A549 (cell line): ENCODE measurements at regions not wholly inside any gene's neighbourhood (a gene's known extent, or its start where the extent isn't known, plus 50 kb on each side); places are given as distances from the start of the nearest gene placed in this dataset.

ENCODE experiments used
- ATAC-seq, 2 experiments: fragments of 200-7000 bp in 1 of 2; fragments of >200 bp in 1 of 2; cut with Nextera tagmentation in 1 of 2; cut with Tn5 transposase in 1 of 2; 3 replicates each; pipeline versions ENCODE4 v1.8.0 to v1.9.1; 2018 to 2020; ENCODE audit warnings: mild to moderate bottlenecking in 1 of 2, moderate library complexity in 1 of 2
- CTCF ChIA-PET: fragments of 300-600 bp; sonication (Branson Sonifier 250); formaldehyde crosslinking; extraction: SDS; loops from one replicate; lab custom pipeline; 2021; ENCODE audit warnings: antibody characterized with exemption, inconsistent platforms; lab: Yijun Ruan, JAX
- POLR2A ChIA-PET: fragments of 350-600 bp; formaldehyde crosslinking; extraction: SDS; loops from one replicate; lab custom pipeline; 2021; ENCODE audit warnings: antibody characterized with exemption, inconsistent platforms; lab: Yijun Ruan, JAX
- DNase-seq, 2 experiments: peaks; one replicate each; pipeline versions ENCODE4 v3.0.0 to v3.0.0-alpha.2; 2011 to 2016; ENCODE audit warnings: low read depth in 1 of 2, low spot score in 1 of 2
- FAIRE-seq: peaks from 2 replicates; lab custom pipeline; 2011; peaks lifted over from hg19 to GRCh38; lab: Jason Lieb, UNC
- H3K27ac ChIP-seq, 2 experiments: fragments of >200 bp; sonication (Bioruptor Twin); formaldehyde crosslinking; 3 replicates each; pipeline ENCODE4 v1.5.1; 2016 to 2017
- H3K4me1 ChIP-seq: fragments of >200 bp; sonication (Bioruptor Twin); formaldehyde crosslinking; 3 replicates; pipeline ENCODE4 v1.6.1; 2016
- H3K4me2 ChIP-seq: fragments of >200 bp; sonication (Bioruptor Twin); formaldehyde crosslinking; 3 replicates; pipeline ENCODE4 v1.6.1; 2016
- H3K4me3 ChIP-seq: fragments of >200 bp; sonication (Bioruptor Twin); formaldehyde crosslinking; 3 replicates; pipeline ENCODE4 v1.5.1; 2016
- H3K9me3 ChIP-seq: fragments of >200 bp; sonication (Bioruptor Twin); formaldehyde crosslinking; 3 replicates; pipeline ENCODE4 v1.6.1; 2016
- CEBPB ChIP-seq, 2 experiments: fragments of >200 bp in 1 of 2; sonication (Bioruptor Twin) in 1 of 2; formaldehyde crosslinking in 1 of 2; IDR thresholded peaks; 2 replicates each; pipeline ENCODE4 v1.6.1; 2012 to 2016
- EP300 ChIP-seq, 2 experiments: fragments of >200 bp; sonication (Bioruptor Twin); formaldehyde crosslinking; IDR thresholded peaks; 2 replicates in 1 of 2; 3 replicates in 1 of 2; pipeline ENCODE4 v1.6.1; 2016 to 2017
- FOSB ChIP-seq: fragments of 250-450 bp; sonication (Bioruptor Pico); IDR thresholded peaks from 2 replicates; pipeline ENCODE4 v1.5.0; 2020; ENCODE audit warnings: mild to moderate bottlenecking, moderate library complexity
- FOXS1 ChIP-seq: fragments of 250-450 bp; sonication (Bioruptor Pico); IDR thresholded peaks from 2 replicates; pipeline ENCODE4 v1.5.0; 2020; ENCODE audit warnings: mild to moderate bottlenecking, moderate library complexity
- HDAC2 ChIP-seq: fragments of 200-600 bp; sonication (generic); IDR thresholded peaks from 2 replicates; pipeline ENCODE4 v1.6.1; 2016
- HOXA7 ChIP-seq: fragments of 250-450 bp; sonication (Bioruptor Pico); IDR thresholded peaks from 2 replicates; pipeline ENCODE4 v1.5.0; 2020; ENCODE audit warnings: mild to moderate bottlenecking, moderate library complexity
- JUN ChIP-seq, 2 experiments: fragments of >200 bp; sonication (Bioruptor Twin); formaldehyde crosslinking; IDR thresholded peaks; 2 replicates in 1 of 2; 3 replicates in 1 of 2; pipeline ENCODE4 v1.6.1; 2016 to 2017
- JUNB ChIP-seq: fragments of >200 bp; sonication (Bioruptor Twin); formaldehyde crosslinking; IDR thresholded peaks from 2 replicates; pipeline ENCODE4 v1.6.1; 2016
- KDM1A ChIP-seq: fragments of 200-600 bp; sonication (generic); IDR thresholded peaks from 2 replicates; pipeline ENCODE4 v1.6.1; 2016; ENCODE audit warnings: low read depth, mild to moderate bottlenecking
- MAZ ChIP-seq: fragments of 150-350 bp; IDR thresholded peaks from 2 replicates; pipeline ENCODE4 v1.6.1; 2014; ENCODE audit warnings: antibody characterized with exemption, low read depth, low read length, borderline replicate concordance
- MYC ChIP-seq: IDR thresholded peaks from 2 replicates; pipeline ENCODE4 v1.6.1; 2012; ENCODE audit warnings: mild to moderate bottlenecking, inconsistent platforms, low read length, improper control_type of control experiment, borderline replicate concordance
- NFE2L2 ChIP-seq: fragments of 150-350 bp; conservative IDR thresholded peaks from 2 replicates; pipeline ENCODE4 v1.6.1; 2014; ENCODE audit warnings: low read length
- NPAS2 ChIP-seq: fragments of 250-450 bp; sonication (Bioruptor Pico); IDR thresholded peaks from 2 replicates; pipeline ENCODE4 v1.8.0; 2022; ENCODE audit warnings: mild to moderate bottlenecking, moderate library complexity, borderline replicate concordance
- PHF8 ChIP-seq: fragments of 200-600 bp; sonication (generic); IDR thresholded peaks from 2 replicates; pipeline ENCODE4 v1.6.1; 2016; ENCODE audit warnings: low read depth, mild to moderate bottlenecking, antibody characterized with exemption, moderate library complexity, borderline replicate concordance
- RARB ChIP-seq: fragments of 250-450 bp; sonication (Bioruptor Pico); IDR thresholded peaks from 2 replicates; pipeline ENCODE4 v1.8.0; 2021; ENCODE audit warnings: mild to moderate bottlenecking, moderate library complexity
- SMC3 ChIP-seq: fragments of >200 bp; sonication (Bioruptor Twin); formaldehyde crosslinking; IDR thresholded peaks from 3 replicates; pipeline ENCODE4 v1.6.1; 2018; ENCODE audit warnings: inconsistent platforms
- TP53 ChIP-seq: fragments of 250-450 bp; sonication (Bioruptor Pico); IDR thresholded peaks from 2 replicates; pipeline ENCODE4 v1.5.0; 2021; ENCODE audit warnings: mild to moderate bottlenecking, moderate library complexity
- ZC3H11A ChIP-seq: fragments of 450-650 bp; IDR thresholded peaks from 2 replicates; pipeline ENCODE4 v1.6.1; 2014; ENCODE audit warnings: antibody characterized with exemption, mild to moderate bottlenecking
- ZFP36 ChIP-seq: fragments of 450-650 bp; IDR thresholded peaks from 2 replicates; pipeline ENCODE4 v1.6.1; 2014; ENCODE audit warnings: borderline replicate concordance; ENCODE audit not compliant: partially characterized antibody
- WGBS: methylation state at CpG from one replicate; pipeline ENCODE4 v1.1.6; 2017; ENCODE audit errors: missing lambda C conversion rate; 5-methylcytosine and 5-hydroxymethylcytosine counted together
- TF ChIP-seq, protein P1 (sequence below): IDR thresholded peaks from 2 replicates; pipeline ENCODE4 v1.6.1; 2012; ENCODE audit warnings: low read depth, borderline replicate concordance
- TF ChIP-seq, protein P2 (sequence below): fragments of 150-350 bp; IDR thresholded peaks from 2 replicates; pipeline ENCODE4 v1.6.1; 2014; ENCODE audit warnings: low read depth, mild to moderate bottlenecking, low read length
- TF ChIP-seq, protein P3 (sequence below): IDR thresholded peaks from 2 replicates; pipeline ENCODE4 v1.6.1; 2012
- TF ChIP-seq, protein P4 (sequence below): fragments of >200 bp; sonication (Bioruptor Twin); formaldehyde crosslinking; IDR thresholded peaks from 3 replicates; pipeline ENCODE4 v1.5.1; 2016
- TF ChIP-seq, protein P5 (sequence below): fragments of 250-450 bp; sonication (Bioruptor Pico); IDR thresholded peaks from 2 replicates; pipeline ENCODE4 v1.5.0; 2021; ENCODE audit warnings: mild to moderate bottlenecking, moderate library complexity, borderline replicate concordance
- TF ChIP-seq, protein P6 (sequence below): IDR thresholded peaks from 2 replicates; pipeline ENCODE4 v1.6.1; 2012
- TF ChIP-seq, protein P7 (sequence below): fragments of 450-650 bp; IDR thresholded peaks from 2 replicates; pipeline ENCODE4 v1.6.1; 2014; ENCODE audit warnings: antibody characterized with exemption
- TF ChIP-seq, protein P8 (sequence below): fragments of 200-600 bp; sonication (generic); IDR thresholded peaks from 2 replicates; pipeline ENCODE4 v1.6.1; 2016; ENCODE audit warnings: antibody characterized with exemption, mild to moderate bottlenecking, moderate library complexity
- TF ChIP-seq, protein P9 (sequence below): fragments of >200 bp; sonication (Bioruptor Twin); formaldehyde crosslinking; IDR thresholded peaks from 2 replicates; pipeline ENCODE4 v1.6.1; 2016

DNA sequence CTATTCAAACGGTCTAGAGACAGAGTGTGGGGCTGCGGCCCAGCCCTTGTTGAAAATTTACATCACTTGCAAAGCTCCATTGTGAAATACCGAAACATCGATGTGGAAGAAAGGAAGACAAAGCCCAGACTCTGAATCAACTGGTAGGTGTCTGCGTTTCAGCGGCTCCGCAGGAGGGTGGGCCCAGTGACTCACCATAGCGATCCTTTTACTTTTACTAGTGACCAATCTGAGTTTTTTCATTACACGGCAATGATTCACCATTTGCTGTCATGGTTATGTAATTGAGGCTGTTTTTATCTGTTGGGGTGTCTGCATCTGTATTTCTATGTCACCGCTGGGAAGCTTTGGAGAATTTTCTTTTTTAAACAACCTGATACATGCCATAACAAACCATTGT, 66.6 kb upstream of the ODC1 start:
- DNase-seq, result peak; percentile 73 to 82
- H3K27ac ChIP-seq, result peak overlapping the region in 1 of 2 experiments; percentile 68; a peak in 4 of 6 replicates
- no peak for FAIRE-seq
- H3K9me3 ChIP-seq, result peaks cover 31% of the 10 kb centered on the region
- 9% methylated on average over 10 of the region's 10 CpGs for WGBS
- H3K4me1 ChIP-seq, result peaks cover 8% of the 10 kb centered on the region
- H3K4me3 ChIP-seq, result no peak overlapping the region
- ChIA-PET CTCF (interaction anchor here (2.0 to 2.3 kb wide), 2 partner anchors 11 to 21 kb away, joined by 4 to 8 read pairs; no protein-coding TSS in a partner anchor), POLR2A (interaction anchor here (1.3 kb wide), 2 partner anchors 16 to 21 kb away, joined by 4 to 6 read pairs; no protein-coding TSS in a partner anchor)
- peak; percentile 91 to 93 for ATAC-seq
- H3K4me2 ChIP-seq, result peak overlapping the region; percentile 44
- no peak for TF ChIP-seq FOSB (CRISPR knock-in tag)
- TF ChIP-seq, protein P1, sequence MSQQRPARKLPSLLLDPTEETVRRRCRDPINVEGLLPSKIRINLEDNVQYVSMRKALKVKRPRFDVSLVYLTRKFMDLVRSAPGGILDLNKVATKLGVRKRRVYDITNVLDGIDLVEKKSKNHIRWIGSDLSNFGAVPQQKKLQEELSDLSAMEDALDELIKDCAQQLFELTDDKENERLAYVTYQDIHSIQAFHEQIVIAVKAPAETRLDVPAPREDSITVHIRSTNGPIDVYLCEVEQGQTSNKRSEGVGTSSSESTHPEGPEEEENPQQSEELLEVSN, result no peak
- TF ChIP-seq, protein P2, sequence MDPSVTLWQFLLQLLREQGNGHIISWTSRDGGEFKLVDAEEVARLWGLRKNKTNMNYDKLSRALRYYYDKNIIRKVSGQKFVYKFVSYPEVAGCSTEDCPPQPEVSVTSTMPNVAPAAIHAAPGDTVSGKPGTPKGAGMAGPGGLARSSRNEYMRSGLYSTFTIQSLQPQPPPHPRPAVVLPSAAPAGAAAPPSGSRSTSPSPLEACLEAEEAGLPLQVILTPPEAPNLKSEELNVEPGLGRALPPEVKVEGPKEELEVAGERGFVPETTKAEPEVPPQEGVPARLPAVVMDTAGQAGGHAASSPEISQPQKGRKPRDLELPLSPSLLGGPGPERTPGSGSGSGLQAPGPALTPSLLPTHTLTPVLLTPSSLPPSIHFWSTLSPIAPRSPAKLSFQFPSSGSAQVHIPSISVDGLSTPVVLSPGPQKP, result no peak
- TF ChIP-seq MAZ, result no peak
- TF ChIP-seq NFE2L2, result no peak
- TF ChIP-seq KDM1A, result no peak
- TF ChIP-seq SMC3, result no peak
- TF ChIP-seq, protein P3, sequence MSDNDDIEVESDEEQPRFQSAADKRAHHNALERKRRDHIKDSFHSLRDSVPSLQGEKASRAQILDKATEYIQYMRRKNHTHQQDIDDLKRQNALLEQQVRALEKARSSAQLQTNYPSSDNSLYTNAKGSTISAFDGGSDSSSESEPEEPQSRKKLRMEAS, result peak; percentile 30; the same call in 1 of the 2 replicates
- no peak for TF ChIP-seq TP53 (CRISPR knock-in tag)
- TF ChIP-seq, protein P4, sequence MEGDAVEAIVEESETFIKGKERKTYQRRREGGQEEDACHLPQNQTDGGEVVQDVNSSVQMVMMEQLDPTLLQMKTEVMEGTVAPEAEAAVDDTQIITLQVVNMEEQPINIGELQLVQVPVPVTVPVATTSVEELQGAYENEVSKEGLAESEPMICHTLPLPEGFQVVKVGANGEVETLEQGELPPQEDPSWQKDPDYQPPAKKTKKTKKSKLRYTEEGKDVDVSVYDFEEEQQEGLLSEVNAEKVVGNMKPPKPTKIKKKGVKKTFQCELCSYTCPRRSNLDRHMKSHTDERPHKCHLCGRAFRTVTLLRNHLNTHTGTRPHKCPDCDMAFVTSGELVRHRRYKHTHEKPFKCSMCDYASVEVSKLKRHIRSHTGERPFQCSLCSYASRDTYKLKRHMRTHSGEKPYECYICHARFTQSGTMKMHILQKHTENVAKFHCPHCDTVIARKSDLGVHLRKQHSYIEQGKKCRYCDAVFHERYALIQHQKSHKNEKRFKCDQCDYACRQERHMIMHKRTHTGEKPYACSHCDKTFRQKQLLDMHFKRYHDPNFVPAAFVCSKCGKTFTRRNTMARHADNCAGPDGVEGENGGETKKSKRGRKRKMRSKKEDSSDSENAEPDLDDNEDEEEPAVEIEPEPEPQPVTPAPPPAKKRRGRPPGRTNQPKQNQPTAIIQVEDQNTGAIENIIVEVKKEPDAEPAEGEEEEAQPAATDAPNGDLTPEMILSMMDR, result no peak
- TF ChIP-seq CEBPB (IDR thresholded peaks at IDR 0.05), result peak; percentile 63 to 85
- no peak for TF ChIP-seq ZC3H11A
- TF ChIP-seq, protein P5, sequence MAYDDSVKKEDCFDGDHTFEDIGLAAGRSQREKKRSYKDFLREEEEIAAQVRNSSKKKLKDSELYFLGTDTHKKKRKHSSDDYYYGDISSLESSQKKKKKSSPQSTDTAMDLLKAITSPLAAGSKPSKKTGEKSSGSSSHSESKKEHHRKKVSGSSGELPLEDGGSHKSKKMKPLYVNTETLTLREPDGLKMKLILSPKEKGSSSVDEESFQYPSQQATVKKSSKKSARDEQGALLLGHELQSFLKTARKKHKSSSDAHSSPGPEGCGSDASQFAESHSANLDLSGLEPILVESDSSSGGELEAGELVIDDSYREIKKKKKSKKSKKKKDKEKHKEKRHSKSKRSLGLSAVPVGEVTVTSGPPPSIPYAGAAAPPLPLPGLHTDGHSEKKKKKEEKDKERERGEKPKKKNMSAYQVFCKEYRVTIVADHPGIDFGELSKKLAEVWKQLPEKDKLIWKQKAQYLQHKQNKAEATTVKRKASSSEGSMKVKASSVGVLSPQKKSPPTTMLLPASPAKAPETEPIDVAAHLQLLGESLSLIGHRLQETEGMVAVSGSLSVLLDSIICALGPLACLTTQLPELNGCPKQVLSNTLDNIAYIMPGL (CRISPR knock-in tag), result no peak
- TF ChIP-seq FOXS1 (CRISPR knock-in tag), result no peak
- no peak for TF ChIP-seq MYC
- no peak for TF ChIP-seq PHF8
- TF ChIP-seq, protein P6, sequence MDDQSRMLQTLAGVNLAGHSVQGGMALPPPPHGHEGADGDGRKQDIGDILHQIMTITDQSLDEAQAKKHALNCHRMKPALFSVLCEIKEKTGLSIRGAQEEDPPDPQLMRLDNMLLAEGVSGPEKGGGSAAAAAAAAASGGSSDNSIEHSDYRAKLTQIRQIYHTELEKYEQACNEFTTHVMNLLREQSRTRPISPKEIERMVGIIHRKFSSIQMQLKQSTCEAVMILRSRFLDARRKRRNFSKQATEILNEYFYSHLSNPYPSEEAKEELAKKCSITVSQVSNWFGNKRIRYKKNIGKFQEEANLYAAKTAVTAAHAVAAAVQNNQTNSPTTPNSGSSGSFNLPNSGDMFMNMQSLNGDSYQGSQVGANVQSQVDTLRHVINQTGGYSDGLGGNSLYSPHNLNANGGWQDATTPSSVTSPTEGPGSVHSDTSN, result no peak
- TF ChIP-seq, protein P7, sequence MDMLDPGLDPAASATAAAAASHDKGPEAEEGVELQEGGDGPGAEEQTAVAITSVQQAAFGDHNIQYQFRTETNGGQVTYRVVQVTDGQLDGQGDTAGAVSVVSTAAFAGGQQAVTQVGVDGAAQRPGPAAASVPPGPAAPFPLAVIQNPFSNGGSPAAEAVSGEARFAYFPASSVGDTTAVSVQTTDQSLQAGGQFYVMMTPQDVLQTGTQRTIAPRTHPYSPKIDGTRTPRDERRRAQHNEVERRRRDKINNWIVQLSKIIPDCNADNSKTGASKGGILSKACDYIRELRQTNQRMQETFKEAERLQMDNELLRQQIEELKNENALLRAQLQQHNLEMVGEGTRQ, result no peak
- peak; percentile 61 to 68; a peak in 2 of 5 replicates for TF ChIP-seq EP300 (IDR thresholded peaks at IDR 0.05)
- peak; percentile 98 for TF ChIP-seq JUNB
- TF ChIP-seq RARB (CRISPR knock-in tag), result no peak
- TF ChIP-seq, protein P8, sequence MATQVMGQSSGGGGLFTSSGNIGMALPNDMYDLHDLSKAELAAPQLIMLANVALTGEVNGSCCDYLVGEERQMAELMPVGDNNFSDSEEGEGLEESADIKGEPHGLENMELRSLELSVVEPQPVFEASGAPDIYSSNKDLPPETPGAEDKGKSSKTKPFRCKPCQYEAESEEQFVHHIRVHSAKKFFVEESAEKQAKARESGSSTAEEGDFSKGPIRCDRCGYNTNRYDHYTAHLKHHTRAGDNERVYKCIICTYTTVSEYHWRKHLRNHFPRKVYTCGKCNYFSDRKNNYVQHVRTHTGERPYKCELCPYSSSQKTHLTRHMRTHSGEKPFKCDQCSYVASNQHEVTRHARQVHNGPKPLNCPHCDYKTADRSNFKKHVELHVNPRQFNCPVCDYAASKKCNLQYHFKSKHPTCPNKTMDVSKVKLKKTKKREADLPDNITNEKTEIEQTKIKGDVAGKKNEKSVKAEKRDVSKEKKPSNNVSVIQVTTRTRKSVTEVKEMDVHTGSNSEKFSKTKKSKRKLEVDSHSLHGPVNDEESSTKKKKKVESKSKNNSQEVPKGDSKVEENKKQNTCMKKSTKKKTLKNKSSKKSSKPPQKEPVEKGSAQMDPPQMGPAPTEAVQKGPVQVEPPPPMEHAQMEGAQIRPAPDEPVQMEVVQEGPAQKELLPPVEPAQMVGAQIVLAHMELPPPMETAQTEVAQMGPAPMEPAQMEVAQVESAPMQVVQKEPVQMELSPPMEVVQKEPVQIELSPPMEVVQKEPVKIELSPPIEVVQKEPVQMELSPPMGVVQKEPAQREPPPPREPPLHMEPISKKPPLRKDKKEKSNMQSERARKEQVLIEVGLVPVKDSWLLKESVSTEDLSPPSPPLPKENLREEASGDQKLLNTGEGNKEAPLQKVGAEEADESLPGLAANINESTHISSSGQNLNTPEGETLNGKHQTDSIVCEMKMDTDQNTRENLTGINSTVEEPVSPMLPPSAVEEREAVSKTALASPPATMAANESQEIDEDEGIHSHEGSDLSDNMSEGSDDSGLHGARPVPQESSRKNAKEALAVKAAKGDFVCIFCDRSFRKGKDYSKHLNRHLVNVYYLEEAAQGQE, result no peak
- no peak for TF ChIP-seq ZFP36
- TF ChIP-seq JUN (IDR thresholded peaks at IDR 0.05), result peak; percentile 69 to 80; a peak in 4 of 5 replicates
- TF ChIP-seq HDAC2, result no peak
- no peak for TF ChIP-seq HOXA7 (CRISPR knock-in tag)
- TF ChIP-seq NPAS2 (CRISPR knock-in tag), result no peak
- TF ChIP-seq, protein P9, sequence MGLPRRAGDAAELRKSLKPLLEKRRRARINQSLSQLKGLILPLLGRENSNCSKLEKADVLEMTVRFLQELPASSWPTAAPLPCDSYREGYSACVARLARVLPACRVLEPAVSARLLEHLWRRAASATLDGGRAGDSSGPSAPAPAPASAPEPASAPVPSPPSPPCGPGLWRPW, result peak; percentile 74
